GM18505 (cell line): ENCODE measurements at regions not wholly inside any gene's neighbourhood (a gene's known extent, or its start where the extent isn't known, plus 50 kb on each side); places are given as distances from the start of the nearest gene placed in this dataset.
"Not testable (repeated sequence)": the region's sequence is repeated elsewhere in the genome, so short reads cannot be mapped to it uniquely, and the experiment has no call there.

Experiments used
- ATAC-seq: cut with Tn5 transposase; IDR thresholded peaks from one replicate; pipeline ENCODE4 v1.9.1; 2021; ENCODE audit not compliant: unreplicated experiment

DNA sequence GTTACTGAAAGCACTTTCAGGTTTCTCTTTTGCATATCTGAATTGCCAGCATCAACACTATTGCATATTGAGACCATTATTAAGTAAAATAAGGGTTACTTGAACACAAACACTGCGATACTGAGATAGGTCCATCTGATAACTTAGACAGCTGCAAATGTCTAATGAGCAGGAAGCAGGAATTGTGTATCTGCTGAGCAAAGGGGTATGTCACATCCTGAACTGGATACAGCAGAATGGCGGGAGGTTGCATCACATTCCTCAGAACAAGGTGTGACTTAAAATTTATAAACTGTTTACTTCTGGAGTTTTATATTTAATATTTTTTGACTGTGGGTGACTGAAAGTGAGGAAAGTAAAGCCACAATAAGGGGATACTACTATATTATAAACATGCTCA, 142.4 kb downstream of the POTEH start:
- ATAC-seq = not testable (repeated sequence)

DNA sequence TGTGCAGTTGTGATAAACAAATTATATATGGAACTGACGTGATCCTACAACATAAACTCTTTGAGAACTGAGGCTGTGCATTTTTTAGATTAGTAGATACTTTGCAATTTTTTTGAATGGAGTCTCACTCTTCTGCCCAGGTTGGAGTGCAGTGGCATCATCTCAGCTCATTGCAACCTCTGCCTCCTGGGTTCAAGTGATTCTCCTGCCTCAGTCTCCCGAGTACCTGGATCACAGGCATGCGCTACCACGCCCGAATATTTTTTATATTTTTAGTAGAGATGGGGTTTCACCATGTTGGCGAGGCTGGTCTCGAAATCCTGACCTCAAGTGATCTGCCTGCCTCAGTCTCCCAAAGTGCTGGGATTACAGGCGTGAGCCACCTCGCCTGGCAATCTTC, 145.9 kb downstream of the POTEH start:
- not testable (repeated sequence) for ATAC-seq

DNA sequence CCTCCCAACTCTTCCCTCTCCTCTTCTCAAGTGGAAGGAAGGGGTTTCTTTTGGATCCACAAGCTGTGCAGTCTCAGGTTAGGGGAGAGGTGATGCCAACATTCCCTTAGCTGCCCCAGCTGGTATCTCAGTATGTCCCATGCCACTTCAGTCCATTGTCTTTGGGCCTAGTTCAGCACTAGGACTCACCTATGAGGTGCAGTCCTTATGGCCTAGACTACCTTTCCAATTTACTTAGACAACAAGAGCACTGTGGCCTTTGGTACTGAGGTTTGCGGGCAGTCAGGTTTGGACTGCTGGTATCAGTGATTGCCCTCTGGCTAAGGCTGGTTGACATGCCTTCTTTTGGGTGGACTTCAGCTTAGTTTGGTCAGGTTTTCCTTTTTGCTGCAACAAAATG, 159.9 kb downstream of the POTEH start:
- ATAC-seq = not testable (repeated sequence)

DNA sequence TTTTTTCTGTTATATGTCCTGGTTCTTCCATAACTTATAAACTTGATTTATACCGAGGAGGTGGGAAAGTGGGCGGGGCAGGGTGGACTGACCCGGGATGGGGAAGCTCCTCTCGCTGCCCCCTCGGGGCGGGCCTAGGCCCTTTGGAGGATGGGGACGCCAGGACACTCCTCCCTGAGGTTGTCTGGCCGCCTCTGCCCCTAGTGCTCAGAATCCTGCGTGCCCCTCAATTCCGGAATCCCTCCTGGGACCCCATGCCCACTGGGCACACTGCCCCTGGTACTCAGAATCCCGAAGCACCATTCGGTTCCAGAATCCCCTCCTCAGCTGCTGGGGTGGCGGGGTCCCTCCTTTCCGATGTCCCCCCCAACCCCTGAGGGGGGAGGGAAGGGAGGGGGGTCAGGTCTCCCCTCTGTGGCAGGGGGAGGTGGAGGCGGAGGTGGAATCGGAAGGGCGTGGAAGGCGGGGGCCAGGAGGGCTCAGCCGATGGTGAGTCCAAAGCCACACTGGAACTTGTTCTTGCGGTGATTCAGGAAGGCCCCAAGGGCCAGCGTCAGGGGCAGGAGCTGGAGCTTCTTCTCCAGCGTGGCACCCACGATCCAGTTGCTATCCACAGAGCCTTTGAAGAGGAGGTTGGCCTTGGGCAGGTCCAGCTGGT, 164.0 kb downstream of the POTEH start:
- not testable (repeated sequence) for ATAC-seq

DNA sequence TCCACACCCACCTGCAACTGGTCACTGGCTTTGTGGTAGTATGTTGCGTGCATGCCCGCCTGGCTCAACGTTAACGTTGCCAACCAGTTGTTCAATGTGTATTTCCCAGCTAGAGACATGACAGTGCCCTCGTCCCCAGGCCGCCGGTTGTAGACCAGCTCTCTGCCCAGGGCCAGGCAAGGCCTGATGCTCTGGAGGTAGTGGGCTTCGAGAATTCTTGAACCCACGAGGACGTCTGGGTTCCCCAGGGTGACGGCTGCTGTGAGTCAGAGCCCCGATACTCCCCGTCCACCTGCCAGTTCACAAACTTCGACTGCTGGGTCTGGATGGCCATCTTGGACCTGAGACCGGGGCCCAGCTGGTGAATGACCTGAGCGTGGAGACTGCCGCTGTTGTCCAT, 164.6 kb downstream of the POTEH start:
- ATAC-seq = not testable (repeated sequence)

DNA sequence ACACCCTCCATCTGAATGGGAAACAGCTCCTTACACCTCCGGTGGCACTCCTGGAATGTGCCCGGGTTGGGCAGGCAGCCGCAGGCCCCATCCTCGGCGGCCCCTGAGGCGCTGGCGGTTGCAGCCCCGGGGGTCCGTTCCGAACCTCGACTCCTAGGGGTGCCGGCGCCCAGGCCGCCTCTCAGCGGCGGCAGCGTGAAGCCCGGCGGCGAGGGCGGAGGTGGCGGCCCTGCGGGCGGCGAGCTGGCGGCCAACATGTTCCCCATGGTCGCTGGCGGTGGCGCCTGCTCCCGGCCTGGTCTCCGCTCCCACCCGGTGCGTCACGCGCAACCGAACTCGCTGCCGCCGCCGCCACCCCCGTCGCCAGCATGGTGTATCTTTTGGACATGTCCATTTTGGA, 165.2 kb downstream of the POTEH start:
- ATAC-seq = not testable (repeated sequence)

DNA sequence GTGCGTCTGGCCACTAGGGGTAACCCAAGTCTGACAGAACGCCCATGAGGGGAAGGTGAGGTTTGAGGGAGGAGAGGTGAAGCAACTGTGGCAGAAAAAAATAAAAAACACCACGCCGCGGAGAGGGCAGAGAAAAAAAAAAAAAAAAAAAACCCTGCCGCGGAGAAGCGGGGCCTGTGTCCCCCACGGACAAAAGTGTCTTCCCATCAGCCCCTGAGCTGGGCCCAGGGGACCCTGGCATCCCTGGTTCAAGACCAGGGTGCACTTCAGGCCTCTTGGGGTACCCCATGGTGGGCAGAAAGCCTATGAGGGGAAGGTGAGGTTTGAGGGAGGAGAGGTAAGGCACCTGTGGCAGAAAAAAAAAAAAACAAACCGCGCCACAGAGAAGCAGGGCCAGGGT, 191.1 kb downstream of the POTEH start:
- ATAC-seq = not testable (repeated sequence)

DNA sequence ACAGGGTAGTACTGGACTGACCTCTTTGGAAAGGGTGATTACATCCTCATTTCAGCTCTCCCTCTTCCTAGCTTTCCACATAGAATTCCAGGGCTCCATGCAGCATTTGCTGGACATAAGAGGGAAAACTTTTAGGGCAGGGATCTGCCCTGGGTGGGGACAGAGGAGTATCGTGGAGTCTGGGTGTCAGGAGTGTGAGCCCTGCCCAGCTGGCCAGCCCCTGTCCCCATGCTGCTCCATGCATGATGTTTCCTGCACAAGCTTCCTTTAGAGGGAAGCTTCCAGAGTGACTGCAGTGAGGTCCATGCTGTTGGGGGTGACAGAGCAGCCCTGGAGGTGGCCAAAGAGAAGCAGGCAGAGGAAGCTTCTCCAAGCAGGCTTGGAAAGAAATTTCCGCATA, 214.5 kb downstream of the POTEH start:
- not testable (repeated sequence) for ATAC-seq

DNA sequence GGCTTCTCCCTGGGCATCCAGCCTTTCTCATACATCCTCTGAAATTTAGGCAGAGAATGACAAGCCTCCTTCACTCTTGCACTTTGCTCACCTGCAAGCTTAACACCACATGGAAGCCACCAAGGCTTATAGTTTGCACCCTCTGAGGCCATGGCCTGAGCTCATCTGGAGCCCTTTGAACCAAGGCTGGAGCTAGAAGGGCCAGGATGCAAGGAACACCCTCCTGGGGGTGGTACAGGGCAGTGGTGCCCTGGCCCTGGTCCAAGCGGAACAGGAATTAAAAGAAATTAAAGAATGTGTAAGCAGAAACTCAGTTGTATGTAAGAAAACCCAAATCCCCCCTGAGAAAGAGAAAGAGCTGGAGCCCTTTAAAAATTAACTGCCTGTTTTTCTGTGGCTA, 221.9 kb downstream of the POTEH start:
- ATAC-seq = not testable (repeated sequence)

DNA sequence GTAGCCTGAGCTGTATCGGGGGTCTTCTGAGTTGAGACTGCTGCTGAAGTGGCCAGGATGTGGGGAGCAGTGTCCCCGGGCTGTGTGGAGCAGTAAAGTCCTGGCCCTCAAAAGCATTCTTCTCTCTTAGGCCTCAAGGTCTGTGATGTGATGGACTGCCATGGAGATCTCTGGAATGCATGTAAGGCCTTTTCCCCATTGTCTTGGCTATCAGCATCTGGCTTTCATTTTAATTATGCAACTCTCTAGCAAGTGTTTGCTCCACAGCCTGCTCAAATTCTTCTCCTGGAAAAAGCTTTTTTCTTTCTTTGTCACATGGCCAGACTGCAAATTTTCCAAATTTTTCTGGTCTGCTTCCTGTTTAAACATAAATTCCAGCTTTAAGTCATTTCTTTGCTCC, 229.3 kb downstream of the POTEH start:
- ATAC-seq = not testable (repeated sequence)

DNA sequence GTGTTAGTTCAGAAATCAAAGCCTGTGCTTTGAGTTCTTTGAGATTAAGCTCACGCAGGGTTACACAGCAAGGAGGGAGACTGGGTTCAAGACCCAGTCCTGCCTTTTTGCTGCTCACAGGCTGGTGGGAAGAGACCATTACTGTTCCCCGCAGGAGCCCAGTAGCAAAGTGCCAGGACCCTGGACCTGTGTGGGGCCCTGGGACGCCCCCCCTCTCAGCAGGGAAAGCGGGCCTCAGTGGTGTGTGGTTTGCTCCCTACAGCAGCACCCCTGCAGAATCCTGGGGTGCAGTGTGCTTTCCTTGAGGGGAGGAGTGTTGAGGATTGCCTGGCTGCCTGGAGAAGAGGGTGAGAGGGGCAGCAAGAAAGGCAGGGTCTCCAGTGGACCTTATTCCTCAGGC, 231.1 kb downstream of the POTEH start:
- ATAC-seq = not testable (repeated sequence)

DNA sequence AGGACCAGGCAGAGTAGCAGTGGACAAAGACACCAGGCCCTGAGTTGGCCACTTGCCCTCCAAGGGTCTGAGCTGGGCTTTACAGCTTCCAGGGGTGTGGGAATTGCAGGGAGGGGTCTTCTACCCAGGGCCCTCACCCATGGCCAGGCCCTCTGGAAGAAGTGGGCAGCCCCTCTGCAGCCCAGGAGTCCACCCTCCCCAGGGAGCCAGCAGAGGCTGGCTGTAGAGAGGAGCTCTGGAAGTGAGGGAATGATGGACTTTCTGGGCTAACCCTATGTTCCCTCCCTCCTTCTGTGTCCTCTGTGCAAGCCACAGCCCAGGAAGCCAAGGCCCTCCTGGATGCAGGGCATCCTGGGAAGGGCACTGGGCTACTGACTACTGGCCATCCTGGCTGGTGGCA, 232.3 kb downstream of the POTEH start:
- ATAC-seq = not testable (repeated sequence)

DNA sequence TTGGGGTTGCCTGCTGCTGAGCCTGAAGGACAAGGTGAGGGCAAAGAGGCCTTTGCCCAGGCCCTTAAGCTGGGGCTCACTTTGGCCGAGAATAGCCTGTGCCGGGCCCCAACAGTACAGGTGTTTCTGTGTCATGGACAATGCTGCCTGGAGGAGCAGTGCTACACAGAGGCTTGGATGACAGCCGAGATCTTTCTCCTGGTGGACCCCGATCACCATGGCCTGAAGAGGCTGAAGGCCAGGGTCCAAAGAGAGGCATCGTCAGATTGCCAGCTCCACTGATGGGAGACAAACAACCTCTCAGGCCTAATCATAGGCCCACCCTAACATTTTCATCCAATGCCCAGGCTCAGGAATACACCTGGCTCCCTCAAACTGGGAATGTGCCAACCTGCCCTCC, 232.8 kb downstream of the POTEH start:
- not testable (repeated sequence) for ATAC-seq

DNA sequence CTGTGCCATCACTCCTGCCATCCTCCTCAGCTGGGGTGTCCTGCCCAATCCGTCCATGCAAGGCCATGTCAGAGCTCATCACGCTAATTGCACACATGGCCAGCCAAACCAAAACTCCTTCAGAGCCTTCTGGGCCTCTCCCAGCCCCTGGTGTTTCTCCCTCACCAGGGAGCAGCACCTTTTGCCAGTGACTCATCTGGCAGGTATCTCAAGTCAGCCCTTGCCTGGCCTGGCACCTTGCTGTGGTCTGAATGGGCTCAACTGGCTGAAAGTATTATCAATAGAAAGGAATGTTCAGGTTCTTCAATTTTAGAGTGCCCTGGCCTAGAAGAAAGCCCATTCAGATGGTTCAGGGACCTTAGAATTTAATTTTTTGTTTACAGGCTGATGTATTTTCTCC, 235.0 kb downstream of the POTEH start:
- ATAC-seq = not testable (repeated sequence)

DNA sequence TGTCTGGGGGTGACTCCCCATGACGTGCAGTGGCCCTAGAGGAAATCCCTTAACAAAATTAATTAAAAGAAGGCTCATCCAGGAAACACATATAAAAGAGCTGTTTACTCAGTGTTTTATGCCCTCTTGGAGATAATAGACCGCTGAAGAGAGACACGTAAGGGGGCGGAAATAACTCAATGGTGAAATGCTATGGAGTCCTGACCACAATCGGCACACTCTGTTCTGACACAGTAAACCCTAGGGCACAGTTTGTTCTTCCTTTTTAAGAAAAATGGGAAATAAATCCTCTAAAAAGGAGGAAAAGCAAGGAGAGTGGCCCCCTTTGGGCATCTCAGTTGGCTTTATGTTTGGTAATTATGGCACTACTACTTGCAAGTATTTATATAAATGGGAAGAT, 237.3 kb downstream of the POTEH start:
- ATAC-seq = not testable (repeated sequence)
